H1 (cell line): ENCODE measurements at regions not wholly inside any gene's neighbourhood (a gene's known extent, or its start where the extent isn't known, plus 50 kb on each side); places are given as distances from the start of the nearest gene placed in this dataset.

Experiments used
- ATF3 ChIP-seq: IDR thresholded peaks from 2 replicates; pipeline ENCODE4 v1.6.1; 2011; ENCODE audit warnings: low read depth, mild to moderate bottlenecking, low read length; ENCODE audit not compliant: insufficient read depth
- CREB1 ChIP-seq: IDR thresholded peaks from 2 replicates; pipeline ENCODE4 v1.6.1; 2012; ENCODE audit warnings: inconsistent platforms
- CTCF ChIP-seq, 3 experiments: IDR thresholded peaks; 1 replicate in 2 of 3; 2 replicates in 1 of 3; pipeline versions ENCODE4 v1.5.1 to v1.6.1; 2011; ENCODE audit warnings: low read length in 3 of 3, mild to moderate bottlenecking in 3 of 3, inconsistent platforms in 2 of 3, low read depth in 1 of 3, moderate library complexity in 1 of 3; ENCODE audit not compliant: insufficient read depth in 1 of 3; ENCODE audit errors: control extremely low read depth in 1 of 3
- EZH2 ChIP-seq: fragments of 200-600 bp; sonication (generic); IDR thresholded peaks from 2 replicates; pipeline ENCODE4 v1.7.1; 2012; ENCODE audit warnings: low read depth, mild to moderate bottlenecking, moderate library complexity, low read length, inconsistent platforms; ENCODE audit not compliant: severe bottlenecking
- GTF2F1 ChIP-seq: IDR thresholded peaks from 2 replicates; pipeline ENCODE4 v1.6.1; 2012; ENCODE audit warnings: low read depth, low read length, improper control_type of control experiment, borderline replicate concordance
- HDAC6 ChIP-seq: IDR thresholded peaks from one replicate; pipeline ENCODE4 v1.7.1; 2012; ENCODE audit warnings: low read depth, mild to moderate bottlenecking, inconsistent platforms, low read length, moderate library complexity
- KDM5A ChIP-seq: fragments of 200-600 bp; IDR thresholded peaks from 2 replicates; pipeline ENCODE4 v1.7.1; 2012; ENCODE audit warnings: mild to moderate bottlenecking, low read length, inconsistent platforms, mixed read lengths
- NRF1 ChIP-seq: IDR thresholded peaks from 2 replicates; pipeline ENCODE4 v1.6.1; 2011; ENCODE audit warnings: mild to moderate bottlenecking, low read depth, low read length, improper control_type of control experiment
- POLR2AphosphoS5 ChIP-seq: IDR thresholded peaks from 2 replicates; pipeline ENCODE4 v1.6.1; 2011; ENCODE audit warnings: low read depth, low read length
- RAD21 ChIP-seq, 2 experiments: IDR thresholded peaks in 1 of 2; conservative IDR thresholded peaks in 1 of 2; 2 replicates each; pipeline ENCODE4 v1.6.1; 2011; ENCODE audit warnings: low read depth in 2 of 2, low read length in 2 of 2, improper control_type of control experiment in 1 of 2, inconsistent platforms in 1 of 2, mild to moderate bottlenecking in 1 of 2, moderate library complexity in 1 of 2
- SIN3A ChIP-seq, 2 experiments: IDR thresholded peaks in 1 of 2; conservative IDR thresholded peaks in 1 of 2; 2 replicates each; pipeline ENCODE4 v1.6.1; 2011 to 2012; ENCODE audit warnings: low read length in 2 of 2, improper control_type of control experiment in 1 of 2, low read depth in 1 of 2, mild to moderate bottlenecking in 1 of 2
- TF ChIP-seq, protein P1 (sequence below): IDR thresholded peaks from 2 replicates; pipeline ENCODE4 v1.6.1; 2012; ENCODE audit warnings: inconsistent platforms

DNA sequence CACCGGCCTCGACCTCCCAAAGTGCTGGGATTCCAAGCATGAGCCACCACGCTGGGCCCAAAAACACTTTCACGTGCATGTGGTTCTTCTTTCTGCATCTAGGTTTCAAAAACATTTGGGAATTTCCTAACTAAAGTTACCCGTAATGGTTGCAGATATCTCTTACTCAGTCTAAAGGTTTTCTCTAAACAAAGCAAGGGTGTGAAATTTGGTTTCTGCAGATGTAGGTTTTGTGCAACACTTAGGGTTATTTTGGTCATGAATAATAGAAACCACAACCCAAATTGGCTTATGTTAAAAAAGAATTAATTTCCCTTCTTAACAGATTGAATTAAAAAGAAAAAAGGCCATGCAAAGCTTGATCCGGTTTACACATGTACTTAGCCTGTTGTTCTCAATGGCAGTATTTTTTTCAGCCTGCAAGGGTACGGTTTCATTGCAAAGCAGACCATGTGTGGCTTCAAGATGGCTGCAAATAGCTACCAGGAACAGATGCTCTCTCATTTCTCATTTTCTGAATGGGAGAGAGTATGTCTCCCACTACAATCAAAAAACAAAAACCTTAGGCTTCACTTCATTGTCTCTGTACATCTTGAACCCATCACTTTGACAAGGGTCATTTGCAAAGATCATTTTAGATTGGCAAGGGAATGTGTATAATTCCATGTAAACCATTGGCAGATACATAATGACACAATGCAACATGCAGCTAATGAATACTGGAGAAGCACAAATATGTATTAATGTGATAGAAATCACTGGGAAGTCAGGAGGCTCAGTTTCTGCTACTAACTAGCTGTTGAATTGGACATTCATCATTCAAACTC, 491.2 kb upstream of the FLRT2 start:
- no peak for TF ChIP-seq POLR2AphosphoS5
- TF ChIP-seq, protein P1, sequence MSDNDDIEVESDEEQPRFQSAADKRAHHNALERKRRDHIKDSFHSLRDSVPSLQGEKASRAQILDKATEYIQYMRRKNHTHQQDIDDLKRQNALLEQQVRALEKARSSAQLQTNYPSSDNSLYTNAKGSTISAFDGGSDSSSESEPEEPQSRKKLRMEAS, result no peak
- no peak for TF ChIP-seq RAD21 (IDR thresholded peaks at IDR 0.05 in 1 of 2, conservative IDR thresholded peaks at IDR 0.05 in 1 of 2; ENCODE audit: low read depth in 2 of 2, low read length in 2 of 2)
- TF ChIP-seq HDAC6, result no peak
- no peak for TF ChIP-seq CREB1
- no peak for TF ChIP-seq ATF3
- no peak for TF ChIP-seq NRF1
- TF ChIP-seq CTCF (IDR thresholded peaks at IDR 0.05; ENCODE audit: control extremely low read depth in 1 of 3, insufficient read depth in 1 of 3, low read depth in 1 of 3, low read length in 3 of 3), result no peak
- TF ChIP-seq EZH2, result no peak
- no peak for TF ChIP-seq KDM5A
- TF ChIP-seq SIN3A (conservative IDR thresholded peaks at IDR 0.05 in 1 of 2, IDR thresholded peaks at IDR 0.05 in 1 of 2; ENCODE audit: low read depth in 1 of 2, low read length in 2 of 2), result no peak
- no peak for TF ChIP-seq GTF2F1
